ENCODE measurements at regions not wholly inside any gene's neighbourhood (a gene's known extent, or its start where the extent isn't known, plus 50 kb on each side); places are given as distances from the start of the nearest gene placed in this dataset.
"Not testable (repeated sequence)": the region's sequence is repeated elsewhere in the genome, so short reads cannot be mapped to it uniquely, and the experiment has no call there.

- no peak for TF ChIP-seq CTCF (IDR thresholded peaks at IDR 0.05; ENCODE audit: insufficient read depth, low read depth, low read length, missing control alignments)
- DNase-seq (ENCODE audit: low read depth): no peak
- H3K4me3 ChIP-seq (ENCODE audit: low read length): no peak overlapping the region
Observed at GRCh38 chr12:25368557-25368956, 117.8 kb upstream of the KRAS start.

- H3K4me3 ChIP-seq (ENCODE audit: low read length): no peak overlapping the region
- no peak for DNase-seq (ENCODE audit: low read depth)
- TF ChIP-seq CTCF (IDR thresholded peaks at IDR 0.05; ENCODE audit: insufficient read depth, low read depth, low read length, missing control alignments): no peak
Observed at GRCh38 chr12:25366122-25366521, 115.4 kb upstream of the KRAS start.

- no peak for TF ChIP-seq CTCF (IDR thresholded peaks at IDR 0.05; ENCODE audit: insufficient read depth, low read depth, low read length, missing control alignments)
- no peak overlapping the region for H3K4me3 ChIP-seq (ENCODE audit: low read length)
Observed at GRCh38 chr12:25365340-25365730, 114.6 kb upstream of the KRAS start.

GRCh38 chr12:25364529-25365339 is 114.0 kb upstream of the KRAS start:
- DNase-seq (ENCODE audit: low read depth): no peak
- no peak overlapping the region for H3K4me3 ChIP-seq (ENCODE audit: low read length)
- TF ChIP-seq CTCF (IDR thresholded peaks at IDR 0.05; ENCODE audit: insufficient read depth, low read depth, low read length, missing control alignments): no peak

More at GRCh38 chr12:25365340-25365730, 114.6 kb upstream of the KRAS start:
- no peak for DNase-seq (ENCODE audit: low read depth)

- H3K4me3 ChIP-seq (ENCODE audit: low read length): no peak overlapping the region
- no peak for TF ChIP-seq CTCF (IDR thresholded peaks at IDR 0.05; ENCODE audit: insufficient read depth, low read depth, low read length, missing control alignments)
- no peak for DNase-seq (ENCODE audit: low read depth)
Observed at GRCh38 chr12:25362646-25363045, 111.9 kb upstream of the KRAS start.

- DNase-seq (ENCODE audit: low read depth): no peak
- no peak overlapping the region for H3K4me3 ChIP-seq (ENCODE audit: low read length)
- no peak for TF ChIP-seq CTCF (IDR thresholded peaks at IDR 0.05; ENCODE audit: insufficient read depth, low read depth, low read length, missing control alignments)
Observed at GRCh38 chr12:25361511-25361910, 110.8 kb upstream of the KRAS start.

GRCh38 chr12:25357595-25357994 is 106.9 kb upstream of the KRAS start:
- DNase-seq (ENCODE audit: low read depth): no peak
- TF ChIP-seq CTCF (IDR thresholded peaks at IDR 0.05; ENCODE audit: insufficient read depth, low read depth, low read length, missing control alignments): no peak
- H3K4me3 ChIP-seq (ENCODE audit: low read length): no peak overlapping the region

- not testable (repeated sequence) for H3K4me3 ChIP-seq (ENCODE audit: low read length)
Observed at GRCh38 chr12:25352942-25353341, 102.2 kb upstream of the KRAS start.

More at GRCh38 chr12:25352942-25353341, 102.2 kb upstream of the KRAS start:
- not testable (repeated sequence) for DNase-seq (ENCODE audit: low read depth)
